NCI-H2196 treated with DMSO at 0.1 percent for 48 hours (cell line): ENCODE measurements at regions not wholly inside any gene's neighbourhood (a gene's known extent, or its start where the extent isn't known, plus 50 kb on each side); places are given as distances from the start of the nearest gene placed in this dataset.
"Not testable (repeated sequence)": the region's sequence is repeated elsewhere in the genome, so short reads cannot be mapped to it uniquely, and the experiment has no call there.

ENCODE experiments used
- DNase-seq: peaks from one replicate; lab custom pipeline; 2025; ENCODE audit not compliant: unreplicated experiment; lab: John Stamatoyannopoulos, UW

DNA sequence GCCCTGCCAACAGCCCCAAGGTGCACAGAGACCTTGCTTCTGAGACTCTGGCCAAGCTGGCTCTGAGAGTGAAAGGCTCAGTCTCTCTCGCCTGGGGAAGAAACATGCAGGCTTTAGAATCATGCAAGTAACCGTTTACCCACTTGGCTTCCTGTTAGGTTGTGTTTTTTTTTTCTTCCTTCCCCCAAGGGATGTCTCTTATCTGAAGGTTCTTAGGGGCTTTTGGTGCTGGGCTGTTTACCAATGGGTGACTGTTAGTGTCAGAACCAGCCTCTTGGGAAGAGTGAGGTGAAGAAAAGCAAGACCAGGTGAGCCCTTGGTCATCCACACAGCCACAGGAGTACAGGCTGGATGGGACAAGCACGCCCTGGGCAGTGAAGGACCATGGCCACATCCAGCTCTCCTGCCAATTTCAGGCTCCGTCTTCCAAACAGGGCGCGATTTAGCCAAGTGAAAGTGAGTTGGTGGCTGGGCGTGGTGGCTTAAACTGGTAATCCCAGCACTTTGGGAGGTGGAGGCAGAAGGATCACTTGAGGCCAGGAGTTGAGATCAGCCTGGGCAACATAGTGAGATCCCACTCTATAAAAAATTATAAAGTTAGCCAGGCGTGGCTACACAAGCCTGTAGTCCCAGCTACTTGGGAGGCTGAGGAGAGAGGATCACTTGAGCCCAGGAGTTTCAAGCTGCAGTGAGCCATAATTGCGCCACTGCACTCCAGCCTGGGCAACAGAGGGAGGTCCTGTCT lies 76.3 kb upstream of the CUX1 start:
- DNase-seq, result no peak

DNA sequence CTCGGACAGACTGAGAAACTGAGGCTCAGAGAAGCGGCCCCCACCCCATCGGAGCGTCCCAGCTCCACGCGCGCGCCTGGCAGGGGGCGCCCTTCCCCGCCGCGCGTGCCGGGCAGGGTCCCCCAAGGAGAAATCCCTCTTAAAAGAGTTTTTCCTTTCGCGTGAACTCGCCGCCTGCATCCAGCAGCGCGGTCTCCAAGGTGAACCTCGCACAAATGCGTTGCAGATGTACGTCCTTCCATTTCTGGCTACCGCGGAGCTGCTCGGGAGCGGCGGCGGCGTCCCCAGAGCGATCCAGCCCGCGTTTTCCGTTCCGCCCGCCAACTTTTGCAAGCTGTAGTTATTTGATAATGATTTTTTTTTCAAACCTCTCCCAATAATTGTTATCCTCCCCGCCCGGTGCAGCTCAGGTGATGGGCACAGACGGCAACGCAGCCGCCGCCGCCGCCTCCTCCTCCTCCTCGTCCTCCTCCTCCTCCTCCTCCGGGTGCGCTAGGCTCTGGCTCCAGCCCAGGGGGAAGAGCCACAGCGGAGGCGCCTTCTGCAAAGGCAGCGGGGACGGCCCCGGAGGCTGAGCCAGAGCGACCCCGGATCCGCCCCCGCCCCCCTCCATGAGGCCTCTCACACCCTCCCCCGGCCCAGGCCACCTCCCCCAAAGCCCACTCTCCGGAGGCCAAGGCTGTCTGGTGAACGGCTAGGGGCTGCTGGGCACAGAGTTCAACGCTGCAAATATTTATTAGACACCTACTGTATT lies 74.0 kb upstream of the CUX1 start:
- DNase-seq, result peak; percentile 46

DNA sequence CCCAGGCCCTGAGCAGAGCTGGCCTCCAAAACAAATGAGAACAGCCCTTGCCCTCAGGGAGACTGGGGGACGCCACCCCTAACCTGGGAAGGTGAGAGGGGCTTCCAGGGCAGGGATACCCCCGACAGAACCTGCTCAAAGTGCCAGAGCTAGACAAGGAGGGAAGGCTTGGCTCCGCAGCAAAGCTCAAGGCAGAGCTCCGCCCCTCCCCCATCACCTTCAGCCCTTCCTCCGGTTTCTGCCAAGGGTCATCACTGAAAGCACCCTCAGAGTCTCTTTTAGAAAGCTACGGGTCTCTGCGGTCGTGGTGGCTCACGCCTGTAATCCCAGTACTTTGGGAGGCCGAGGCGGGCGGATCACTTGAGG lies 73.4 kb upstream of the CUX1 start:
- DNase-seq, result no peak

DNA sequence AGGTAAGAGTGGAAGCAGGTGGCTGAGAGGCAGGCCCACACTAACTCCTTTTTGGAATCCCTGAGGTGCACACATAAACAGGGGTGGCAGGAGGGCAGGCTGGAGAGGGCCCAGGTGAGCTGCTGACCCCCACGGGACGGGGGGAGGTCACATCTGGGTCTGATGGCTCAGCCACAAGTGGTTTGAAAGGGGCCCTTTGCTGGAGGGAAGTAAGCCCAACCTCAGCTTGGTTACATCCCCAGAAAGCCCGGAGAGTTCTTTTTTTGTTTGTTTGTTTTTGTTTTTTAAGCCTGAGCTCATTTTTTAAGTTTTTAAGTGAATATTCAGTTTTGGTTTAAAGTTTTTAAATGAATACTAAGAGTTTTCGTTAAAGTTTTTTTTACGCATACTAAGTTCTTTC lies 72.8 kb upstream of the CUX1 start:
- DNase-seq, result no peak

DNA sequence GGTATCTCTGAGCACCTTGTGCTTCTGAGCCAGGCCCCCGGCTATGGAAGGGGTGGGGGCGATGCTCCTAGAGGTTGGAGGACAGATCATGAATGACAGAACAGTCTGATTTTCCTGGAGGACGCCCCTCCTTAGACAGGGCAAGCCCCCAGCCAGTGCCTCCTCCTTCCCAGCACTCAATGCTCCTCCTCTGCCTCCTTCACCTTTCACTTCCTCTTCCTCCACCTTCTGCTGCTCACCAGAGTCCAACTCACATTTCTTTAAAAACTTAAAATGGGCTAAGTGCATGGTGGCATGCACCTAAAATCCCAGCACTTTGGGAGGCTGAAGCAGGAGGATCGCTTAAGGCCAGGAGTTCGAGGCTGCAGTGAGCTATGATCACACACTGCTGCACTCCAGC lies 71.1 kb upstream of the CUX1 start:
- no peak for DNase-seq

DNA sequence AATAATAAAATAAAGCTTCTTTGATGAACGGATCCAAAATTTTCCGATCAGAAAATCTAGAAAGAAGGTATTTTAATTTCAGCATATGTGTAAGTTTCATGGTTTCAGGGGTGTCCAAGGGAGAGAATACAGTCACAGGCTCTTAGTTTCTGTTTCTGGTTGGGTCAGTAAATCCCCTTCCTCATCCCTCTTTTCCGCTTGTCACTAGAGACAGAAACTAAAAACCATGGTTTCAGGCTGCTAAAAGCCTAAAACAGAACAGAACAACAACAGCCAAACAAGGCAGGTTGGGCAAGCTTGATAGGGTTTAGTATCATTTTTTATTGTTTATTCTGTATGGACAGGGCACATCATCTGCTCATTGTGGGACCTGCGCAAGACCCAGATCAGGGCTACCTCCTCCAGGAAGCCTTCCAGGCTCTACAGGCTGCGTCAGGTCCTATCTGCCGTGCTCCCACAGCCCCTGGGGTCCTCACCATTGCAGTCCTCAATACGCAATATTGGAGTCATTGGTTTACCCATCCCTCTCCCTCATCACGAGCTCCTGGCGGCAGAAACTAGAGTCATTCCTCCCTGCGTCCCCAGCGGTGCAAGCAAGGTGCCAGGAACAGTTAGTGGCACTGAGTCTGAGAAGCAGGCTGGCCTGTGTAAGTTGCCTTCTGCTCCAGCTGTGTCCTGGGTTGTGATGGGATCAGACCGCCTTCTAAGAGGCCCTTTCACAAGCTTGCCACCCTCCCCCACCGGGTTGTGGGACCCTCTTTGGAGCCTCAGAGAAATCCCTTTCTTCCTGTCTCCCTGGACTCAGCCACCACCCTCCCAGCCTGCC lies 70.2 kb upstream of the CUX1 start:
- DNase-seq, result no peak

DNA sequence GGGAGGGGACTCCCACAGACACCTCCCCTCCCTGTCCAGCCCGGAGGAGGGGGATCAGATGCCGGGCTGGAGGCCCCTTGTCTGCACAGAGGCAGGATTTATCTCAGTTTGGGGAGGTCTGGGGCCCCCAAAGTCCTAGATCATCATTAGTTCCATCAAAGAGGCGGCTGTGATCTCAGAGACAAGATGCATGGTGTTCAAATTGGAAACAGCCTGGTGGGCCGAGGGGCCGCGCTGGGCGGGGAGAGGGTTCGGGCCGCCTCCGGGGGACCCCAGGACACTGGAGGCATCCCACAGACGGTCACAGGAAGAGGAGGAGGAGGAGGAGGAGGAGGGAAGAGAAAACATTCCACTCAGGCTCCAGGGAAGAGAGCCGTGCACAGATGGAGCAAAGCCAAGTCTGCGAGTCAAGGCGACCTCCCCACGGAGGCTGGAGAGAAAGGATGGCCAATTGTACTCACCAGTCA lies 69.5 kb upstream of the CUX1 start:
- no peak for DNase-seq

DNA sequence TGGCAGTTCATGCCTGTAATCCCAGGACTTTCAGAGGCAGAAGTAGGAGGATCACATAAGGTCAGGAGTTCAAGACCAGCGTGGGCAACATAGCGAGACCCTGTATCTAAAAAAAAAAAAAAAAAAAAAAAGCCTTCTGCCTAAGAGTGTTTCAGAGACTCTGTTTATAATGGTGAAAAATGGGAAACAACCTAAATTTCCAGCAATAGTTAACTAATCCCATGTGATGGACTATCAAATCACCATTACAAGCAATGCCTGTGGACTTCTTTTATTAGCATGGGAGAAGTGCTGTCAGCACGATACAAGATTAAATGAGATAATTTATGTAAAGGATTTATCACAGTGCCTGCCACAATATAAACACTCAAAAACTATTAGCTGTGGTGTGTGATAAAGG lies 67.5 kb upstream of the CUX1 start:
- no peak for DNase-seq

DNA sequence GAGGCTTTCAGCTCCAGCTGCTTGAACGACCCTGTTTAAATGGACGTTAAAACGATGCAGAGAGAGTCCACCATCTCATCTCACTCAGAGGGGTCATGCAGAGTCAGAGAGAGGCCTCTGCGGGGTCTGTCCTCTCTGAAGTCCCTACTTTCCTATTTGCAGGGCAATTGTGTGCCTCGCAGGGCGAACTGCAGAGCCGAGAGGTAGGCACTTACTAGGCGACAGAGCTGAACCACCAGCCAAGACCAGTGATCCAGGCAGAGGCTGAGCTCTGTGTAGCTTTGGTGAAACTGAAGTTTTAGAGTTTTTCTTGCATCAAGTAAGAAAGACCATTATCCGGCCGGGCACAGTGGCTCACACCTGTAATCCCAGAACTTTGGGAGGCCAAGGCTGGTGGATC lies 64.1 kb upstream of the CUX1 start:
- DNase-seq, result no peak

DNA sequence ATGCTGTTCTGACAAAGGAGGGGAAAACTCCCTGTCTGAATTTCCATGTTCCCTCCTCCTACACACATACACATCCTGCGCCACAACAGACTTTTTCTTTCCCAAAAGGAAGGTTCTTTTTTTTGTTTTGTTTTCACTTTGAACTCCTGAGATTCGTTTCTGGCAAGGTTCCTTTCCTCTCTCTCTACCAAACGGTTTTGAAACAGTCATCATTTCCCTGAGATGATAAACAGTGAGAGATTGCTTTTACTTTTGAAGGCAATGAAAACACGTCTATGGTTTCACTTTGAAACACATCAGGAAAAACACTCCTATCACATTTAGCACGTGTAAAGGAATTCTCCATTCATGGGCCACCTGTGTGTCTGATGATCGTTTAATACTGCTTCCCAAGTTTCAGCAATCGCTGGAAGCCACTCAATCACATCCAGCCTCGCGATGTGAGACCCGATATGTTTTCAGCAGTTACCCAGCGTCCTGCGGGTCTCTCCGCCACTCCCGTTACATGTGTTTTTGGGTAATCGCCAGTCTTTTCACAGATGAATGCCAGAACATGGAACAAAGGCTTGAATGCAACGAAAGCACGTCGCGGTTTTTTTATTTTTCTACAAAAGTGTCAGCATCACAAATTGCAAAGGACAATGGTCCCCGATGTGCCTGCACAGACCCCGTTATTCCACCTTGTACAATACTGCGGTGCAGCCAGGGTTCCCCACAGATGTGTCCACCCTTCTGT lies 62.8 kb upstream of the CUX1 start:
- no peak for DNase-seq

DNA sequence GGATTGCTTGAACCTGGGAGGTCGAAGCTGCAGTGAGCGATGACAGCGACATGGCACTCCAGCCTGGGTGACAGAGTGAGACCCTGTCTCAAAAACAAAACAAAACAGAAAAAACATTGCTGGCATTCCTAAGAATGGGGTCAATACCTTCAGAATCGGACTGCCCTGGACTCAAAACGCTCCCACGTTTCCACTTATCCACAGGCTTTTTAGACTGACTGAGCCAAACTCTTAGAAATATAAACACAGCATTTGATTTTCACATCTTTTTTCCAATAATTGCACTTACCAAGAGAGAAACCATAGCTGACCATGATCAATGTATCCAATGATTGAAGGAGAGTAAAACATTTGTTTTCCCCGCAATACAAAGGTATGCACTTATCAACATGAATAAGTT lies 59.5 kb upstream of the CUX1 start:
- DNase-seq, result no peak

DNA sequence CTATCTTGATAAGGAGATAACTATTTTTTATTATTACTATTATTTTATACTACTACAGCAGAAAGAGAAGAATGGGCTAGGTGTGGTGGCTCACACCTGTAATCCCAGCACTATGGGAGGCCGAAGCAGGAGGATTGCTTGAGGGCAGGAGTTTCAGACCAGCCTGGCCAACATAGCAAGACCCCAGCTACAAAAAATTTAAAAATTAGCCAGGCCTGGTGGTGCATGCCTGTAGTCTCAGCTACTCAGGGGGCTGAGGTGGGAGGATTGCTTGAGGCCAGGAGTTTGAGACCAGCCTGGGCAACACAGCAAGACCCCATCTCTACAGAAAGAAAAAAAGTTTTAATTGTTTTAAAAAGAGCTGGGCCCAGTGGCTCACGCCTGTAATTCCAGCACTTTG lies 58.9 kb upstream of the CUX1 start:
- not testable (repeated sequence) for DNase-seq

DNA sequence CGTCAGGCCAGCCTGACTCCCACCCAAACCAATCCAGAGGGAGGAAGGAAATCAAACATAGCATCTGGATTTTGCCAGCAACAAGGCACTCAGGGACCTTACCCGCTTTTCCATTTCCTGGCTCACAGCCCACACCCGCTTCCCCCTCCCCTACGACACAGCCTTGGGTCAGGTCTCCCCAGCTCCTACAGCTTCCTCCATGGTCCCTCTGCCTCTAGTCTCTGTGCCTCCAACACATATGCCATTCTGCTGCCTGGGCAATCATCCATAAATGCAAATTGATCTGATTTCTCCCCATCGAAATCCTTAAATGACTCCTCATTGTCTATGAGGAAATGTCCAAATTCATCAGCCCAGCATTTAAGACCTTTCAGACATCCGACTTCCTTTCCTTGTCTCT lies 53.2 kb upstream of the CUX1 start:
- no peak for DNase-seq

DNA sequence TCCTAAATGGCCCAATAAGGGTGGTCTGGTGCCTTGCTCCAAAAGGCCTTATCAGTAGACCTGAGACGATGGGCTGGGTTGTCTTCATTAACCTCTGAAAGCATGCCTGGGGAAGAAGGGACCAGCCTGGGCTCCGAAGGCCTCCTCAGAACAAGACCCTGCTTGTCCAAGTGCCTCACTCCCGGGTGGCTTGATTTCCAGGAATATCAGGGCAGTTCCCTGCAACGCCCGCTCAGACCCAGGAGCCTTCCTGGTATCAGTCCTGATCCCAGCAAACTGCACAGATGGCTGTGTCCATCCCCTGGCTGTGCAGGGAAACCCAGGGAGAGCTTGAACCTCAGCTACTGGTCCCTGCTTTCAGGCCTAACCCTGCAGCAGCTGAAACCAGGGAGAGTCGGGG lies 49.9 kb upstream of the CUX1 start:
- no peak for DNase-seq
